BE2C (cell line): ENCODE measurements at regions not wholly inside any gene's neighbourhood (a gene's known extent, or its start where the extent isn't known, plus 50 kb on each side); places are given as distances from the start of the nearest gene placed in this dataset.

Experiments
- DNase-seq: peaks from one replicate; pipeline ENCODE4 v3.0.0-alpha.2; 2020
- H3K27me3 ChIP-seq: fragments of 250-450 bp; sonication (Bioruptor Pico); 2 replicates; pipeline ENCODE4 v1.5.1; 2020; ENCODE audit warnings: mild to moderate bottlenecking
- H3K36me3 ChIP-seq: fragments of 250-450 bp; sonication (Bioruptor Pico); 2 replicates; pipeline ENCODE4 v1.5.1; 2020; ENCODE audit warnings: mild to moderate bottlenecking
- H3K4me1 ChIP-seq: fragments of 250-450 bp; sonication (Bioruptor Pico); 2 replicates; pipeline ENCODE4 v1.5.1; 2020
- H3K4me3 ChIP-seq: 2 replicates; pipeline ENCODE4 v1.5.1; 2011; ENCODE audit warnings: low read depth, low read length
- H3K9me3 ChIP-seq: fragments of 250-450 bp; sonication (Bioruptor Pico); 2 replicates; pipeline ENCODE4 v1.5.1; 2020
- CTCF ChIP-seq: IDR thresholded peaks from 2 replicates; pipeline ENCODE4 v1.5.1; 2012; ENCODE audit warnings: mild to moderate bottlenecking, low read depth, low read length

GRCh38 chr13:28560612-28561011, 65.7 kb upstream of the FLT1 start:
- no peaks in the 10 kb centered on the region for H3K9me3 ChIP-seq
- DNase-seq, result no peak
- H3K4me3 ChIP-seq, result no peak overlapping the region
- H3K4me1 ChIP-seq, result no peaks in the 10 kb centered on the region; the same call in 1 of the 2 replicates
- no peaks in the 10 kb centered on the region for H3K27me3 ChIP-seq
- H3K36me3 ChIP-seq, result no peaks in the 10 kb centered on the region
- no peak for TF ChIP-seq CTCF

- Histone ChIP-seq H3K27me3 (no peaks in the 10 kb centered on the region), H3K4me1 (no peaks in the 10 kb centered on the region), H3K4me3 (no peak overlapping the region), H3K9me3 (no peaks in the 10 kb centered on the region), H3K36me3 (no peaks in the 10 kb centered on the region)
- DNase-seq, result no peak
- TF ChIP-seq CTCF, result no peak
Observed at GRCh38 chr13:28559636-28560259, 64.8 kb upstream of the FLT1 start.

GRCh38 chr13:28558567-28558966, 63.6 kb upstream of the FLT1 start:
- Histone ChIP-seq H3K27me3 (no peaks in the 10 kb centered on the region), H3K4me3 (no peak overlapping the region), H3K9me3 (no peaks in the 10 kb centered on the region), H3K4me1 (no peaks in the 10 kb centered on the region), H3K36me3 (no peaks in the 10 kb centered on the region)
- DNase-seq, result no peak
- TF ChIP-seq CTCF, result no peak

- TF ChIP-seq CTCF, result no peak
- no peak for DNase-seq
- no peak overlapping the region for H3K4me3 ChIP-seq
- H3K27me3 ChIP-seq, result no peaks in the 10 kb centered on the region
- H3K9me3 ChIP-seq, result no peaks in the 10 kb centered on the region
- no peaks in the 10 kb centered on the region for H3K4me1 ChIP-seq
- H3K36me3 ChIP-seq, result no peaks in the 10 kb centered on the region
Observed at GRCh38 chr13:28557725-28558520, 63.0 kb upstream of the FLT1 start.

- DNase-seq, result no peak
- no peaks in the 10 kb centered on the region for H3K27me3 ChIP-seq
- H3K4me3 ChIP-seq, result no peak overlapping the region
- H3K36me3 ChIP-seq, result no peaks in the 10 kb centered on the region
- no peaks in the 10 kb centered on the region for H3K4me1 ChIP-seq
- no peak for TF ChIP-seq CTCF
- no peaks in the 10 kb centered on the region for H3K9me3 ChIP-seq
Observed at GRCh38 chr13:28555096-28555495, 60.2 kb upstream of the FLT1 start.

GRCh38 chr13:28553971-28554370, 59.0 kb upstream of the FLT1 start:
- TF ChIP-seq CTCF, result no peak
- Histone ChIP-seq H3K27me3 (no peaks in the 10 kb centered on the region), H3K4me3 (no peak overlapping the region), H3K36me3 (no peaks in the 10 kb centered on the region), H3K9me3 (no peaks in the 10 kb centered on the region), H3K4me1 (no peaks in the 10 kb centered on the region)
- no peak for DNase-seq
